ENCODE measurements at regions not wholly inside any gene's neighbourhood (a gene's known extent, or its start where the extent isn't known, plus 50 kb on each side); places are given as distances from the start of the nearest gene placed in this dataset.

- no peak for DNase-seq (ENCODE audit: low spot score)
These were observed 783.6 kb downstream of the DCDC2C start for GRCh38 chr2:4486971-4487370.

DNA sequence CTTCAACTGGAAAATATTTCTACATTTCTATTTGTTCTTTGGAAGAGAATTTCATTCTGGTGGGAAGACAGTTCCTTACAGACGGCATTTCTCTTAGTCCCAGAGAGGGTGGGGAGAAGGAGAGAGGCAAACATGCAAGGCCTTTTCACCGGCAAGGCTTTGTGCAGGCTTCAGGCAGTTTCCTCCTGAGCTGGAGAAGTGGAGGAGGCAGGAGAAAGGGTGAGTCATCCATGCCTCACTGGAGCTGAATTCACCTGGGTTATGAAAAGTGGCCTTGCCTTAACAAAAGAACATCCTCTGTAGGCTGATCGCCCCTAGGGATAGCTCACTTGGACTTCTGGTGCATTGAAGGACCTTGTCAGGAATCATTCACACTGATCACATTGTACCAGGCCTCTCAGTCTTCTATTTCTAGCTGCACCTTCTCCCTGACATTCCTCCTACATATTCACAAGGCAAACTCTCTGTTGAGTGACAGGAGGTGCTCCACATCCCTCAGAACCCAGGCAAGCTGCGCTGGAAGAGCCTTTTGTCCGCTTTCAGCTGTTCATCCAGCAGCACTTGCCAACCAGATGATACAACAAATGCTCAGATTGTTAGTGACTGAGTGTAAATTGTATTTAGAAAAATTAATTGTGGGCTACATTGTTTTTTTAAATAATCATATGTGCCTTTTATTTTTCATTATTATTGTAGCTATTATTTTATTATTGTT lies 796.1 kb downstream of the DCDC2C start:
- DNase-seq (ENCODE audit: low spot score), result no peak

DNA sequence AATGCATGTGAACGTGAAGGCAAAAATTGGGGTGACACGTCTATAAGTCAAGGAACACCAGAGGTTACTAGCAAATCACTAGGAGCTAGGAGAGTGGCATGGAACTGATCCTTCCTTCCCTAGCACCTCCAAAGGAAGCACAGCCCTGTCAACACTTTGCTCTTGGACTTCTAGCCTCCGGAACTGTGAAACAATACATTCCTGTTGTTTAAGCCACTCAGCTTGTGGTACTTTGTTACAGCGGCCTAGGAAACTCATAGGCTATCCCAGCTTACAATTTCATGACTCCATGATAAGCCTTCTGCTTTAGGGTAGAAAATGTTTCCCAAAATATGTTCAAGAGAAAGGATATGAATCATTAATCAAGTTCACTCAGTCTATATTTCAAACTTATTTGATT lies 798.1 kb downstream of the DCDC2C start:
- no peak for DNase-seq (ENCODE audit: low spot score)

DNA sequence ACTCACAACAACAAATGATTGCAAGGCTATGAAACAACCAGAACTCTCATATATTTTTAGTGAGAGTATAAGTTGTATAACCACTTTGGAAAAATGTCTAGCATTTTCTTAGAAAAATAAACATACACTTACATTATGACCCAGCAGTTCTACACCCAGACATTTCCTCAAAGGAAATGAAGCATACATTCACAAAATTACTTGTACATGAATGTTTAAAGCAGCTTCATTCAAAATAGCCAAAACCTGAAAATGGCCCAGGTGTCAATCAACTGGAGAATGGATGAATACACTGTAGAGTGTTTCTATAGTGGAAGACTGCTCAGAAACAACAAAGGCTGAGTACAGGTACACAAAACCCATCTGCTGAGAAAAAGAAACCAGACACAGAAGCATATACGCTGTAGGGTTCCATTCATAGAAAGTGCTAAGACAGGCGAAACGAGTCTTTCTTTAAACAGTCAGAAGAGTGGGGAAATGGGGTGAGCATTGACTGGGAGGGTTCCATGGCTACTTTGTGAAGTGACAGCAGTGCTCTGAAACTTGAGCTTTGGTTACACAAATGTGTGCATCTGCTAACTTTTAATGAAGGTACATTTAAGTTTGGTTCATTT lies 799.0 kb downstream of the DCDC2C start:
- no peak for DNase-seq (ENCODE audit: low spot score)

- DNase-seq (ENCODE audit: low spot score), result no peak
These were observed 804.3 kb downstream of the DCDC2C start for GRCh38 chr2:4507661-4508060.

DNA sequence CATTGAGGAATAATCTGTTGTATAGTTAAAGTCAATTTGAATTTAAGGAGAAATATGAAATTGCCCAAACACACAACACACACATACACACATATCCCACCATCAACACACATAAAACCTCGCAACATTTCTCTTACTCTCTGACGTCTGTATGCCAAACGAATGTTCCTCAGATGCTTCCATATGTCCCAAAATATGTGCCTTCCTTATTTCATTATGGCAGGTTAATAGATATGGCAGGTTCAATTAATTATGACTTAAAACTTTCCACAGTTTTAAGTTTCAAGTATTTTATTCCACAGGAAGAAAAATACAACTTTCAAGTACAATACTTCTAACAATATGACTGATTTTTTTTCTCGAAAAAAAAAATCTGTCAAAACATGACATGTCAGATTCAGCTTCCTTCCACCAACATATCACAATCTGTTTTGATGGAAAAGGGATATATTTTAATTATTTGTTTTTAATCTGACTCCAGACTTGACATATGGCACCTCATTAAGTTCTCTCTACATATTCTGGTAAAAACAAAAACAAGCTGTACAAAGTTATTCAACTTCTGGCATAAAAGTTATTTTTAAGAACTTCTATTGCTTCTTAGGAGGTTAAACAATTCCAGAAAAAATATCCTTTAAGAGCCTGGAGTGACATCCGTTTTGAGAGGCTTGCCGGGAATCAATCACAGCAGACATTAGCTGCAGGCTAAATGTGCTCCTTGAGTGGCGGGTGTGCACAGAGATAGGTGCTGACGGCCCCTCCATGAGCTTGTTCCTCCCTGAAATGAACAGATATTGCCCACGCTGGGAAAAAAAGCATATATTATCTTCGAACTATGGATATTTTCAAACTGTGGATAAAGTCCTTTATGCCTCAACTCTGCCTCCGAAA lies 812.7 kb downstream of the DCDC2C start:
- no peak for DNase-seq (ENCODE audit: low spot score)

DNA sequence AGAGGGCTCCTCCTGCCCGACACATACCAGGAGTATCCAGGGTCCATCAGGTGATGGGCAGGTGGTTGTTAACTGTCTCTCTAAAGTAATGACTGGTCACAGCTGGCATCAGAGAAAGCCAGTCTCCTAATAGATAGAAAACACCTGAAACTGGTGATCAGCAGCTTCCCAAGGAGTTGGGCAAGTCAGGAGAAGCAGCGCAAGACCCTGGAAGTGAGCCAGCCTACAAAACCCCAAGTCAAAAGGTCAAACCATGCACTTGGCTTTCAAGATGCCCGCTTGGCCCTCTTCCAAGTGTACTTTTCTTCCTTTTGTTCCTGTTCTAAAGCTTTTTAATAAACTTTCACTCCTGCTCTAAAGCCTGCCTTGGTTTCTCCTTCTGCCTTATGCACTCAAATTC lies 815.2 kb downstream of the DCDC2C start:
- DNase-seq (ENCODE audit: low spot score), result no peak

GRCh38 chr2:4522498-4523421 lies 819.4 kb downstream of the DCDC2C start:
- DNase-seq (ENCODE audit: low spot score), result no peak

GRCh38 chr2:4527416-4527815 lies 824.0 kb downstream of the DCDC2C start:
- no peak for DNase-seq (ENCODE audit: low spot score)

DNA sequence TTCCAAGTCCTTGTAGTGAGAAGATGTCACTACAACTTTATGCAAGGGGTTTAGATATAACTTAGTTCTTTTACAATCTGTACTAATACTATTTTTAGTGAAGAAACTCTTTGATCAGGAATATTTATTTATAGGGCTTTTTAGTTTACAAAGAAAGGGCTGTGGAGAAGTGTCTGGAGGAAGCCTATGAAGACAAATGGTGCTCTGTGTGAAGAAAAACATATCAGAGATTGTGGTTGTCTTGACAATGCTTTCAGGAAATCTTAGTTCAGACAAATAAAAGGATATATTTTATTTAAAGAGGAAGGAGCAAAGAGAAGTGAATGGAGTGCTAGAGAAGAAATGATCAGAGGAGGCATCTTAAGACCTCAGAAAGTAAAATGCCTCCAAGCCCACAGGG lies 824.9 kb downstream of the DCDC2C start:
- DNase-seq (ENCODE audit: low spot score), result no peak

DNA sequence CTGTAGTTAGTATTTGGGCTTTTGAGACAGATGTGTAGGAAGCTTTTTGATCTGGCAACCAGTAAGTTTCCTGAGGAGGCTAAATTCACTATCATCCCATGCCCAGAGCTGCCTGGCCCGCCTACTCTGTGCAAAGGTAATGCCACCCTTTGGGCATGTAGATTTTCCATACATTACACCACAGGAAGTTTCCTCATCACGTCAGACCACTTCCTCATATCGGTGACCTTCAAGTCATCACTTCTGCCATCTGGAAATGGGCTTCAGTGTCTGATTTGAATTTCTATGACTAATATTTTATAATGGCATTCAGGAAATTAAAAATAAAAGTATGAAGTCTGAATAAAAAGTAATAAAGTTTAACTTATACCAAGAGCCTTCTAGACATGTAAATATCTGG lies 825.4 kb downstream of the DCDC2C start:
- DNase-seq (ENCODE audit: low spot score), result no peak

- no peak for DNase-seq (ENCODE audit: low spot score)
These were observed 826.4 kb downstream of the DCDC2C start for GRCh38 chr2:4529738-4530137.

DNA sequence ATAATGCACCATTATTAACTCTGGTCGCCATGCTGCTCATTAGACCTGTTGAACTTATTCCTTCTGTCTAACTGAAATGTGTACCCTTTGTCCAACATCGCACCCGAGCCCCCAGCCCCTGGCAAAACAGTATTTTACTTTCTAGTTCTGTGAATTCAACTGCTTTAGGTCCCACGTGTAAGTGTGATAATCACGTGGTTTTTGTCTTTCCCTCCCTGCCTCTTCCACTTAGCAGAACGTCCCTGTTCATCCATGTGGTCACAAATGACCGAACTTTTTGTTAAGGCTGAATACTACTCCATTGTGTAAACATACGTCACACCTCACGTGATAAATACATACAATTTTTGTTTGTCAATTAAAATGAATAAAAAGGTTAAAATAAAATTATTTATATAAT lies 826.9 kb downstream of the DCDC2C start:
- DNase-seq (ENCODE audit: low spot score), result no peak

DNA sequence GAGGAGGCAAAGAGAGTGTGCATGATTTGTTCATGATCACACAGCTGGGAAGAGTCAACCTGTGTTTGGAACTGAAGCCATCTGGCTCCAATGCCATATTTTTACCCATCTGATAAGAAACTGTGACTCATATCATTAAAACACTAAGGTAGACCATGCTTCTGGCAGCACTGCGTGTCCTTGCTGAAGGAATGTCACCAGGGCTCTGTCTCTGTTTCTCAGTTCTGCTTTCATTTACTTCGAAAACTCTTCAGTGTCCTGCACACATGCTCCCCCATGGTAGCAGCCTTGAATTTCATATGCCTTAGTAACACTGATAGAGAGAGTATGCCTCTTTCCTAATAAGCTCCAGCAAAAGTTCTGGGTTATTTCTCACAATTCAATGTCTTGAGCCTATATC lies 830.4 kb downstream of the DCDC2C start:
- DNase-seq (ENCODE audit: low spot score), result no peak

GRCh38 chr2:4539121-4539520 lies 835.7 kb downstream of the DCDC2C start:
- no peak for DNase-seq (ENCODE audit: low spot score)

DNA sequence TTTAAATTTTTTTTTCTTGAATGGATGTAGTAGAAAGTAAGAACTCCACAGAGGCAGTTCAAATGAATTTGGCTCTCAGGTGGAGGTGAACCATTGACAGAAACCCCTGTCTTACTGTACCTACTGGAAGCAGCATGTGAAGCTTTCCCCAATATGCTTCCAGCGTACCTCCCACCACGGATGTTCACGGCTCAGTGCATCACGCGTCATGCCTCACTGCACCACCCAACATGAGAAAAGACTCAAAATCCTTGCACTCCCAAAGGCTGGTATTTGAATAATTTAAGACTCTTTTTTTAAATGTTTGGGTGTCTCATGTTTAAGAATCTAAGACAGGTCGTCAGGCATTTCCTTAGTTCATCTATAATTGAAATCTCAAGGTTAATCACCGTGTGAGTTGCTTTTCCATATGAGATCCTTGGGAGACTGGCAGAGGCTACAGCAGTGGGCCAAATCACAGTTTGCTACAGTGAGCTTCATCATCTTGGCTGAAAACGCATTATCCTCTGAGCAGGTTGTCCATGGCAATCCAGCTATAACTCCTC lies 846.4 kb downstream of the DCDC2C start:
- DNase-seq (ENCODE audit: low spot score), result no peak

DNA sequence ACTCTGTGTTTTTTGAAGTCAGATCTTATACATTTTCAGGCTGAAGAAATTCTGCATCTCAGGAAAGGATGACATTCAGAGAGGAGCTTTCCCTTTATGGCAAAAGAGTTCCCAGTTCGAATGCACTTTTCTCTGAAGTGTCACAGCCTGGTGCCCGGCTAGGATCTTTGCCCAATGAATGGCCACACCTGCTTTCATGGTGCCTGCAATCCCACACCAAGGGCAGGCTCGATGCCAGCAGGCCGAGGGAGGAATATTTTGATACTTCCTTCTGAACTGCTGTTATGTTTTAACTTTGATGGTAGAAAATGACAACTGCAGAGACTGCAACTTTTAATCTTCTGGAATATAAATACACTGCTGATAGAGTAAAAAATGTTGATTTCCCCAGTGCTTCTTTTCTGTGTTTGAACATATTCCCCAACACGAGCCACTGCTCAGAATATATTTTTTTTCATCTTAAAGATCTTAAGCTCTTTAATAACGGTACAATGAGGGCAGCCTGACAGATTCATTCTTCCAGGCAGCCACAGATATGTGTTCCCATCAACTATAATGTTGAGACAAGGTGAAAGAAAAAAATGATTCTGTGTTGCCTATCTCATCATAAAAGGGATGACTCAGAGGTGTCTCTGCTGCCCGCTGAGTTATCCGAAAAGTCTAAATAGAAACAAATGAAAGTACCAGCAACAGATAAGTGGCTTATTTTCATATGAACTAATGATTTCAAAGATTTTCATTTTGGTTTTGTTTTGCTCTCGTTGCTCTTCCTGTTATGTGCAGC lies 848.5 kb downstream of the DCDC2C start:
- DNase-seq (ENCODE audit: low spot score), result no peak

DNA sequence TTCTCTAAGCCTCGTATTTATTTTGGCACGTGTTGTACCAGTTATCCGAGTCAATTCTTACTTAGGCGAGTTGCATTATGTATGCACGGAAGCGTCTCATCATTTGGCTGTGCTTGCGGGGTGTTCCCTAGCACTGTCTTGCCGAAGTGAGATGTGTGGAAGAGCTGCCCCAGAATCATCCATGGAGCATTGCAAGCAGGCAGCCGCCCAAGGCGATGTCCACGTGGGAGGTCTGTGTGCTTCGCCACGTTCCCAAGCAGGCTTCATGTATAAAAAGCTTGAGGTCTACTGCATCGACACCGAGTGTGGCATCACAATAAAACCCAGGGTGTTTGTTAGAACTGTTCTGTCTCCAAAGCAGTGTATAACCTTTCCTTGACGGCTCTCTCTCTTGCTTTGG lies 849.9 kb downstream of the DCDC2C start:
- no peak for DNase-seq (ENCODE audit: low spot score)

DNA sequence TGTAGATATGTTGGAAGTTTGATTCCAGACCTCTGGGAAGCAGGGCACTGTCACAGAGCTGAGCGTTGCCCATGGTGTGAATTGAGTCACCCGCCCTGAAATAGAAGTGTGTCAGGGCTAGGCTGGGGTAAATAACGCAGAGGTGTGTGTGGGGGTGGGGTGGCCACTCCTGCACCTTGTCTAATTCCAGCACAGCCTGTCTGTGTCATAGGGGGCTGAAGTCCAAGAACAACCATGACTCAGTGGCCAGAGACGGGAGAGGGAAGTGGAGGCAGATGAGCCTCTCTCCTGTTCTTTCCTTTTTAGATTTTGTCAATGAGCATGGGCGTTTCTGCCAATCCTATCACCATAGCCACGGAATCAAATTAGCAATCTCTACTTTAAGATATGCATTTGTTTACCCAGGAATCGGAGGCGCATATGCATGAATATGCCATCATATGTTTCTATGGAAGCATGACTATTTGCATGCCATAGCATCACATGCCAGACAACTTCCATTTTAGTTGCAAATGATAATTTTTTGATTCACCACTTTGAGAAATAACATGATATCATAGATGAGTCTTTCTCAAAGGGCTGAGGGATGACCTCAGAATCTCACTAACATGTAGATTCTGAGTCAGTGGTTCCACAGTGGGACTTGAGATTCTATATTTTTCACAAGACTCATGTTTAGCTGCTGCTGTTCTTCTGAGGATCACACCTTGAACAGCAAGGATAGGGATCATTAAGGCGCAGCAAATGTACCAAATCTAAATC lies 852.9 kb downstream of the DCDC2C start:
- DNase-seq (ENCODE audit: low spot score), result no peak

DNA sequence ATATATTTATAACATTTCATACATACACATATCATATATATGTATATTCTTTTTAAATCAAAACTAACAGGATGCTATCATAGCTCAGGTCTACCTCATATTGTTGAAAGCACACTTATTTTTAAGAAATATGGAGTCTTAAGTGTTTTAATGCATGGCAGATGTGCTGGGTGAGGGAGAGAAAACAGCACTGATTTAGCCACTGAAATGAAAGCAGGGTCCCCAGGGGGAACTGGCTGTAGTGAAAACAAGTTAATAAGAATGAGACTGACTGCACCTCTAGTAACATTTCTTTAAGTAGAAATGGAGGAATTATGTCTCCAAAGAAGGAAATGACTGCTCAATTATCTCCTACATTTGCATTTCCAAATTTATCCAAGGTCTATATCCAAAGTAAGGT lies 857.8 kb downstream of the DCDC2C start:
- no peak for DNase-seq (ENCODE audit: low spot score)
